Tibial nerve (tissue), 4 donors: ENCODE measurements at regions not wholly inside any gene's neighbourhood (a gene's known extent, or its start where the extent isn't known, plus 50 kb on each side); places are given as distances from the start of the nearest gene placed in this dataset.
"Not testable (repeated sequence)": the region's sequence is repeated elsewhere in the genome, so short reads cannot be mapped to it uniquely, and the experiment has no call there.

Experiments used
- EP300 ChIP-seq, 2 donors: sonication (generic); formaldehyde crosslinking; IDR thresholded peaks; one replicate each; pipeline ENCODE4 v1.6.1; 2017; ENCODE audit warnings: antibody characterized with exemption in 2 of 2, mild to moderate bottlenecking in 1 of 2
- POLR2A ChIP-seq, 2 donors: fragments of 450-650 bp; IDR thresholded peaks; one replicate each; pipeline ENCODE4 v1.6.1; 2017; ENCODE audit warnings: antibody characterized with exemption in 2 of 2, mild to moderate bottlenecking in 2 of 2, moderate library complexity in 2 of 2
- TF ChIP-seq, protein P1 (sequence below), 5 experiments: fragments of 200-600 bp in 3 of 5; fragments of 450-650 bp in 2 of 5; sonication (generic) in 3 of 5; IDR thresholded peaks; one replicate each; pipeline ENCODE4 v1.5.1; 2016 to 2019; ENCODE audit warnings: antibody characterized with exemption in 5 of 5, mild to moderate bottlenecking in 3 of 5, moderate library complexity in 2 of 5

DNA sequence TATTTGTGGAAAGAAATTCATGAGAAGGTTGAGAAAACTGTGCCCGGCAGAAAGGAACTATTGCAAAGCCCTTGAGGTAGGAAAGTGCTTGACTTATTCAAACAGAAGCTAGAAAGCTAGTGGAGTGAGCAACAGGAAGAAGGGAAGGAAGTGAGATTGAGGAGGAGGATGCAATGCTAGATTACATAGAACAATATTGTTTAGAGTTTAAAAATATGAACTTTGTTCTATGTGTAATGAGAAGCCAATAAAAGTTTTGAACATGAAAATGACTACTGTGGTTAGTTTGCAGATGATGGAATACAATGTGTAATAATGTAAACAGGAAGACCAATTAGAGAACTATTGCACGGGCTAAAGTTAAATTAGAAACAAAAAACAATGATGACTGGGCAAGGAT, 853.1 kb downstream of the TTLL7 start:
- TF ChIP-seq, protein P1, sequence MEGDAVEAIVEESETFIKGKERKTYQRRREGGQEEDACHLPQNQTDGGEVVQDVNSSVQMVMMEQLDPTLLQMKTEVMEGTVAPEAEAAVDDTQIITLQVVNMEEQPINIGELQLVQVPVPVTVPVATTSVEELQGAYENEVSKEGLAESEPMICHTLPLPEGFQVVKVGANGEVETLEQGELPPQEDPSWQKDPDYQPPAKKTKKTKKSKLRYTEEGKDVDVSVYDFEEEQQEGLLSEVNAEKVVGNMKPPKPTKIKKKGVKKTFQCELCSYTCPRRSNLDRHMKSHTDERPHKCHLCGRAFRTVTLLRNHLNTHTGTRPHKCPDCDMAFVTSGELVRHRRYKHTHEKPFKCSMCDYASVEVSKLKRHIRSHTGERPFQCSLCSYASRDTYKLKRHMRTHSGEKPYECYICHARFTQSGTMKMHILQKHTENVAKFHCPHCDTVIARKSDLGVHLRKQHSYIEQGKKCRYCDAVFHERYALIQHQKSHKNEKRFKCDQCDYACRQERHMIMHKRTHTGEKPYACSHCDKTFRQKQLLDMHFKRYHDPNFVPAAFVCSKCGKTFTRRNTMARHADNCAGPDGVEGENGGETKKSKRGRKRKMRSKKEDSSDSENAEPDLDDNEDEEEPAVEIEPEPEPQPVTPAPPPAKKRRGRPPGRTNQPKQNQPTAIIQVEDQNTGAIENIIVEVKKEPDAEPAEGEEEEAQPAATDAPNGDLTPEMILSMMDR (IDR thresholded peaks at IDR 0.05): not testable (repeated sequence)
- not testable (repeated sequence) for TF ChIP-seq POLR2A, EP300 (IDR thresholded peaks at IDR 0.05)
